NCI-H1417 (cell line): ENCODE measurements at regions not wholly inside any gene's neighbourhood (a gene's known extent, or its start where the extent isn't known, plus 50 kb on each side); places are given as distances from the start of the nearest gene placed in this dataset.

Source experiments
- DNase-seq, 3 experiments: peaks; one replicate each; lab custom pipeline; 2025; lab: John Stamatoyannopoulos, UW

GRCh38 chr3:163946785-163947184, 1131.5 kb downstream of the SI start:
- DNase-seq = no peak

DNA sequence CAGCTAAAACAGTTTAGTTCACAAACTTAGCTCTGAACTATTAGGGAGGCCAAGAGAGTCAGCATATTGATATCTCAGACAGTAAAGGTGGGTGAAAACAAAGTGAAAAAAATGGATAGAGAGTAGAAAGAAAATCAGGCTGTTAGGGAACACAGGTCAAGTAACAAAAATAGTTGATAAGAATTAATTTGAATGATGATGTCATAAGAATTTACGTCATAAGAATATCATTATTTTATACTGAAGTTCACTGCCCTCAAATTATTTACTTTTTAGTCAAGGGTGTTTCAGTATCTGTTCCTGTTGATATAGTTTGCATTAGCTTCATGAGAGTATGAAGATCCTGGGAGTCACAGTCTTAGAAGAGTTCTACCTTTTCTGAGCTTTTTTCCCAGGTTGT, 1134.6 kb downstream of the SI start:
- DNase-seq = no peak

GRCh38 chr3:163939926-163940325, 1138.4 kb downstream of the SI start:
- no peak for DNase-seq

GRCh38 chr3:163936543-163936942, 1141.8 kb downstream of the SI start:
- no peak for DNase-seq

- DNase-seq = no peak
Observed at GRCh38 chr3:163935411-163935810, 1142.9 kb downstream of the SI start.

DNA sequence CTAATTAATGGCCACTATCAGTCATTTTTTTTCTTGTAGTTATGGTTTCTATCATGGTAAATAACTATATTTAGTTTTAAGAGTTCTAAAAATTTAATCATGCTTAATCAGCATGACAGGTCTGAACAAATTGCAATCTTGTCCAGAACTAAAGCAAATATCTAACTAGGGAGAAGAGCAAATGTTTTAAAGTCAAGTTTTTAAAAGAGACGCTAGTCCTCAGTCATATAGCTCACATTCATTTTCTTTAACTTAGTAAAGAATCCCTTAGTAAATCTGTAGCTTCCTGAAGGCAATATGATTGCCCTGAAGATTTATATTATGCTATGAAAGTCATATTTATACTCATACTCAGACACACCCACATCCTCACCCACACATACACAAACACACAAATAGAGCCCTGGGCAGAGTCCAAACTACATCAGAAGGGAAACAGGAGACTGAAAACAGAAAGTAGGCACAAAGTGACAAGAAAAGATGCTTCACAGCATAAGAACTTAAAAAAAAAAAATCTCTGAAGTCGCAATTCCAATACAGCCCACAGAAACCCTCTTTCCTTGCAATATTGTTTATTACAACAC, 1149.1 kb downstream of the SI start:
- DNase-seq = peak in 1 of 3 experiments; percentile 60

DNA sequence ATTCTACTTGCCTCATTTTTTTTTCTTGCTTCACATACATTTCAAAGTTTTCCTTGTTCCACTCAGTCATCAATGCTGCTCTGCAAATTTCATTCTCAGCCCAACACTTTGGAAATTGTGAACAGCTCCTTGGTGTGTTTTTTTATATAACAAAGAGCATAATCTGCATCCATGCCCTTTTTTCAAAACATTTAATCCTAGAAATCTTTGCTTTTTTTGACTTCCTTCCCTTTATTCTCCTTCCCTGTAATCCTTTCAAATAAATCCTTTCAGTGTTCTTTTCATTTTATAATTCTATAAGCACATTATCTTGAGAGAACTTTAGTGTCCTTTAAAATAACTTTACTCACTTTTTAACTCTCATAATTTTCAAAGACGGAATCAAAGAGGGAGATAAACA, 1150.8 kb downstream of the SI start:
- no peak for DNase-seq

DNA sequence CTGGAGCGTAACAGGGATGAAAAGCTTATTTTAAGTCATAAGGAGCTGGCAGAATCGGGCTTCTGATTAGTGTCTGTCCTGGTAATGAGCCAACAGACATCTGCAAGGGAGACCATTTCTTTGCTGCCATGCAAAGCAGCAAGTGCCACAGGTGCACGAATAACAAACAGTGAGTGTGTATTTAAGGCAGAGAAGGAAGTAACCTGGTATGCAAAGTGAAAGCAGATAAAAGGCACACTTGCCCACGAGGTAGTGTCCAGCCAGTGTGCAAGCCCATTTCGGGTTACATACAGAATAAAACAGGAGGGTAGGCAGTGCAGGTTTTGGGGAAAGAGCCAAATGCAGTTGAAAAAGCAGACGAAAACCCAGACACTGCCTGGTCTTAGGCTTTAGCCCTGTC, 1153.7 kb downstream of the SI start:
- peak in 1 of 3 experiments; percentile 26 for DNase-seq

DNA sequence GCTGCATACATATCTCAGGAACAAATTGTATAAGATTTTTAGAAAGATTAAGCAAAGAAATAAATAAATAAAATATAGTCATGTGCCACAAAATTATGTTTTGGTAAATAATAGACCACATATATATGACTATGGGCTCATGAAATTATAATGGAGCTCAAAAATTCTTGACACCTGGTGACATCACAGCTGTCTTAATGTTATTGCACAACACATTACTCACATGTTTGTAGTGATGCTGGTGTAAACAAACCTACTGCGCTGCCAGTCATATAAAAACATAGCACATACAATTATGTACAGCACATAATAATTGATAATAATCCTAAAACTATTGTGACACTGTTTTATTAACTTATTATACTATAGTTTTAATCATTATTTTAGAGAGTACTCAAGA, 1159.1 kb downstream of the SI start:
- DNase-seq = no peak

GRCh38 chr3:163916596-163917560, 1161.4 kb downstream of the SI start:
- peak; percentile 26 to 62 (median 37) for DNase-seq

DNA sequence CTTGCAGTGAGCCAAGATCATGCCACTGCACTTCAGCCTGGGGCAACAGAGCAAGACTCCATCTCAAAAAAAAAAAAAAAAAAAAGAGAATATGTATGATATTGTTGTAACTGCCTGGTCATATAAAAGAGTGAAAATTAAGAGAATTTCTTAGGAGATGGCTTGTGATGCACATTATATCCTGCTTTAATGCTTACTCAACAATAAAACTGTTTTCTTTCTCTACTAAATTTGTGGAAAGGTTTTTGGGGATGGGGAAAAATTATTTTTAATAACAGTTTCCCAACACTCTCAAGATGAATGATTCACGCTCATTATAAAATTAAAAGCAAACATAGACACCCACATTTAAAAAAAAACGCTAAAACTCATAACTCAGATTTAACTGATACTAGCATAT, 1163.0 kb downstream of the SI start:
- no peak for DNase-seq

- no peak for DNase-seq
Observed at GRCh38 chr3:163914567-163914966, 1163.7 kb downstream of the SI start.

- DNase-seq = no peak
Observed at GRCh38 chr3:163891771-163892170, 1186.5 kb downstream of the SI start.

- DNase-seq = peak in 2 of 3 experiments; percentile 70 to 92
Observed at GRCh38 chr3:163890661-163891060, 1187.6 kb downstream of the SI start.

DNA sequence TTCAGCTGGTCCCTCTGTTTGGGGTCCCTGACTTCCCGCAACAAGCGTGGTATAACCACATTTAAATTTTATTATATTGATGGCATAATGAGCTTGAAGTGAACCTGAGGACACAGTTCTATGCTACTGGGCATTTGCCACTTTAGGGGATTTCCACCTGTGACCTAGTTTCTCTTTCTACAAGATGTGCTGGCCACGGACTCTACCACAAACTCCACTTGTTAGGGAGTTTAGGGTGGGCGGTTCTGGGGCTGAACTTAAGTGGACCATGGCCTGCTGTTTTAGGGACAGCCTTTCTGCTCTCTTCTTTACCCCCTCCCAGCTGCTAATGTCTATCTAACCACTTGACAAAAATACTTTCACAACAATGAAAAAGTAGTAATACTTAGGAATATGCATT, 1199.1 kb downstream of the SI start:
- no peak for DNase-seq

DNA sequence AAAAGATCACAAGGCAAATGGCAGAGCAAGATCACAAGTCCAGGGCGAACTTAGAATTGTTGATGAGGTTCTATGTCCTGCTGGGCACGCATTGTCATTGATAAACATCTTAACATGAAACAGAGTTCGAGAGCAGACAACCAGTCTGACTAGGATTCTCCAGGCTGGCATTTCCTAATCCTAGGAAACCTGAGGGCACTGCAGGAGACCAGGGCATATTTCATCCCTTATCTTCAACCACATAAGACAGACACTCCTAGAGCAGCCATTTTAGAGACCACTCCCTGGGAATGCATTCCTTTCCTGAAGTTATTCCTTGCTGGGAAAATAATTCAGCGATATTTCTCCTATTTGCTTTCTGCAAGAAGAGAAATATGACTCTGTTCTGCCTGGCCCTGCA, 1199.9 kb downstream of the SI start:
- DNase-seq = no peak

DNA sequence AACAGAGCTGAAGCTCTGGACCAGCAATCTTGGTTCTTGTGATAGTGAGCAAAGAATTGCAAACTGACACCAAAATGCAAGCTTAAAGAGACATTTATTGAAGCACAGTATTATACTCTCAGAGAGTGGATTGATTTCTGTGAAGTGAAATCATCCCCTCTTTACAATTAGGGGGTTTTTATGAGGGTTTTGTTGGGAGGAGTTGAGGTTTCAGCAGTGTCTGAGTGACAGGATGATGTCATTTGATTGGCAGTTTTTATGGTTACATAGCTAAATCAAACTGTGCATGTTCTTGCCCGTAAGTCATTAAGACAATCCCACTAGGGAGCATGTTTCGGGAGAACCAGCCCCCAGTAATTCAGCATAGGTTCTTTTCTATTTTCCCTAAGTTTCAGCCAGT, 1200.5 kb downstream of the SI start:
- DNase-seq = no peak

GRCh38 chr3:163863146-163863545, 1215.2 kb downstream of the SI start:
- no peak for DNase-seq

- no peak for DNase-seq
Observed at GRCh38 chr3:163852233-163852632, 1226.1 kb downstream of the SI start.

- DNase-seq = no peak
Observed at GRCh38 chr3:163838769-163839168, 1239.5 kb downstream of the SI start.

DNA sequence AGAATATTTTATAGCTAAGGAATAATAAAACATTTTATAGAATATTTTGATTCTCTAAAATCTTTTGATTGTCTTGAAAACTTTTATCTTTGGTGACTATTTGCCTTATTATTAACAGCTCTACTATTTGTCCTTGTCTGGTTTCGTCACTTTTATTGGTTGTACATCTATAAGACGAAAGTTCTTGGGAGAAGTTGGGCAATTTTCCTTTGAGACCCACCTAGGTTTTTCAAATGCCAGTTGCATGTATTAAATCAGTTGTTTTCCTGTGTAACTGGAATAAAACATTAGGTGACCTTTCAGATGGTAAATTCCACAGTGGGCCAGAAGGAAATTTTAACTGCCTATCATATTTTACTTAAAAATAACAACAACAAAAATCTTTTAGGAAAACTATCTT, 1245.7 kb downstream of the SI start:
- DNase-seq = no peak

DNA sequence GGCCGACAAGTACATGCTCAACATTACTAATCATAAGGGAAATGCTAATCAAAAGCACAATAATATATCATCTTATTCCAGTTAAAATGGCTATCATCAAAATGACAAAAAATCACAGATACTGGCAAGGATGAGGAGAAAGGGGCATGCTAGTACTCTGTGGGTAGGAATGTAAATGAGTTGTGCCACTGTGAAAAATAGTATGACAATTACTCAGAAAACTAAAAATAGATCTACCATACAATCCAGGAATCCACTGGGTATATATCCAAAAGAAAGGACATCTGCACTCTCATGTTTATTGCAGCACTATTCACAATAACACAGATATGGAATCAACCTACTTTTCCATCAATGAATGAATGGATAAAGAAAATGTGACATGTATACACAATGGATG, 1256.5 kb downstream of the SI start:
- no peak for DNase-seq

- no peak for DNase-seq
Observed at GRCh38 chr3:163817015-163817414, 1261.3 kb downstream of the SI start.

DNA sequence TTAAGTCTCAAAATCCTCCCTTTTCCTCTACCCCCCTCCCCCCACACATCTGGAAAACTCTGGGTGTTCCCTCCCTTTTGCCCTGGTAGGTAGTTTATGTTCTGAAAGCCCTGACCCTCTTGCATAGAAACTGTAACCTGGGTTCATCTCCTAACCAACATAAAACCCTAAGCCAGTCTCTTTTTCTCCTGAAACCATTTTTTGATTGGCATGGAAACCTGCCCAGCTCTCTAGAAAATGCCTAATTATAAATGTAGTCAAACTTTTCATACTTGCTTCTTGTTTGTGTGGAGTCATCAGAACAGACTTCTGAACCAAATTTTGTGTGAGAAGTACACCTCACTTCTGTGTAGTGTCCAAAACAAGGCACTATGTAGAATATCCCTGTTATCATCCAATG, 1264.4 kb downstream of the SI start:
- no peak for DNase-seq
